Smooth muscle cell (in vitro differentiated cells): ENCODE measurements at regions not wholly inside any gene's neighbourhood (a gene's known extent, or its start where the extent isn't known, plus 50 kb on each side); places are given as distances from the start of the nearest gene placed in this dataset.

ENCODE experiments used
- DNase-seq: peaks from one replicate; lab custom pipeline; 2025; ENCODE audit not compliant: unreplicated experiment; lab: John Stamatoyannopoulos, UW
- H2AFZ ChIP-seq: fragments of 200-600 bp; sonication (generic); 2 replicates; pipeline ENCODE4 v1.6.0; 2016; ENCODE audit warnings: antibody characterized with exemption, low read depth, mild to moderate bottlenecking
- H3F3A ChIP-seq: fragments of 200-600 bp; sonication (generic); 2 replicates; pipeline ENCODE4 v1.6.0; 2017; ENCODE audit warnings: antibody characterized with exemption, low read depth
- H3K27ac ChIP-seq: fragments of 200-600 bp; sonication (generic); 2 replicates; pipeline ENCODE4 v1.5.1; 2016; ENCODE audit warnings: low read depth, mild to moderate bottlenecking
- H3K27me3 ChIP-seq: fragments of 200-600 bp; sonication (generic); 2 replicates; pipeline ENCODE4 v1.6.1; 2016; ENCODE audit warnings: low read depth, mild to moderate bottlenecking
- H3K36me3 ChIP-seq: fragments of 200-600 bp; sonication (generic); 2 replicates; pipeline ENCODE4 v1.5.1; 2016; ENCODE audit warnings: low read depth
- H3K4me1 ChIP-seq: fragments of 200-600 bp; sonication (generic); 2 replicates; pipeline ENCODE4 v1.5.1; 2016; ENCODE audit warnings: low read depth
- H3K4me2 ChIP-seq: fragments of 200-600 bp; sonication (generic); 2 replicates; pipeline ENCODE4 v1.6.0; 2016; ENCODE audit warnings: mild to moderate bottlenecking
- H3K4me3 ChIP-seq: fragments of 200-600 bp; sonication (generic); 2 replicates; pipeline ENCODE4 v1.5.1; 2016; ENCODE audit warnings: mild to moderate bottlenecking
- H3K79me2 ChIP-seq: fragments of 200-600 bp; sonication (generic); 2 replicates; pipeline ENCODE4 v1.6.0; 2016; ENCODE audit warnings: low read depth, mild to moderate bottlenecking
- H3K9ac ChIP-seq: fragments of 200-600 bp; sonication (generic); 2 replicates; pipeline ENCODE4 v1.6.0; 2016; ENCODE audit warnings: low read depth
- H3K9me3 ChIP-seq: fragments of 200-600 bp; sonication (generic); replicated peaks from 2 replicates; pipeline ENCODE4 v1.5.1; 2016; ENCODE audit warnings: low read depth
- H4K20me1 ChIP-seq: fragments of 200-600 bp; sonication (generic); 2 replicates; pipeline ENCODE4 v1.6.0; 2016; ENCODE audit warnings: low read depth
- WGBS: methylation state at CpG from one replicate; pipeline ENCODE4 v1.1.7; 2016; ENCODE audit warnings: low lambda C conversion rate; 5-methylcytosine and 5-hydroxymethylcytosine counted together
- TF ChIP-seq, protein P1 (sequence below): fragments of 200-600 bp; sonication (generic); IDR thresholded peaks from 2 replicates; pipeline ENCODE4 v1.5.1; 2017; ENCODE audit warnings: borderline replicate concordance, mild to moderate bottlenecking, antibody characterized with exemption; ENCODE audit not compliant: insufficient read depth, poor library complexity, severe bottlenecking

DNA sequence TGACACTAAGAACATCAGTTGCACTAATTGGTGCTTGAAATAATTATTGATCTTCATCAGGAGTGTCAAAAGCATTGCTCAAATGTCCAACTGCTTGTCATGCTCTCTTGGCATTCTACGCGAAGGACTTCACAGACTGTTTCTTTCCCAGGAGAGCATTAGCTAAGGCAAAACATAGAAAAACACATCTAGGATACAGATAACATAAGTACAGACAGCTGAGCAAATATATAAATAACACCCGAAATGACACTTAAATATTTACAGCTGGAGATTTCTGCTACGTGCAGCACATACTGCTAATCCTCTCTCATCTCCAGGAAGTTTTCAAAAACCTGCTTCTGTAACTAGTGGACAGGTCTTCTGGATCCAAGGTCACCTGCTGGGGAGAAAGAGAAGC, 120.0 kb upstream of the PRMT8 start:
- Histone ChIP-seq H3K4me3 (no peak overlapping the region), H4K20me1 (no peaks in the 10 kb centered on the region), H3K36me3 (no peaks in the 10 kb centered on the region), H3K27me3 (peaks cover 74% of the 10 kb centered on the region), H3K9ac (no peak overlapping the region), H3K27ac (no peak overlapping the region), H3K79me2 (no peaks in the 10 kb centered on the region), H3K9me3 (no peaks in the 10 kb centered on the region), H2AFZ (no peak overlapping the region), H3K4me1 (no peaks in the 10 kb centered on the region), H3K4me2 (no peak overlapping the region), H3F3A (no peaks in the 10 kb centered on the region)
- no peak for DNase-seq
- TF ChIP-seq, protein P1, sequence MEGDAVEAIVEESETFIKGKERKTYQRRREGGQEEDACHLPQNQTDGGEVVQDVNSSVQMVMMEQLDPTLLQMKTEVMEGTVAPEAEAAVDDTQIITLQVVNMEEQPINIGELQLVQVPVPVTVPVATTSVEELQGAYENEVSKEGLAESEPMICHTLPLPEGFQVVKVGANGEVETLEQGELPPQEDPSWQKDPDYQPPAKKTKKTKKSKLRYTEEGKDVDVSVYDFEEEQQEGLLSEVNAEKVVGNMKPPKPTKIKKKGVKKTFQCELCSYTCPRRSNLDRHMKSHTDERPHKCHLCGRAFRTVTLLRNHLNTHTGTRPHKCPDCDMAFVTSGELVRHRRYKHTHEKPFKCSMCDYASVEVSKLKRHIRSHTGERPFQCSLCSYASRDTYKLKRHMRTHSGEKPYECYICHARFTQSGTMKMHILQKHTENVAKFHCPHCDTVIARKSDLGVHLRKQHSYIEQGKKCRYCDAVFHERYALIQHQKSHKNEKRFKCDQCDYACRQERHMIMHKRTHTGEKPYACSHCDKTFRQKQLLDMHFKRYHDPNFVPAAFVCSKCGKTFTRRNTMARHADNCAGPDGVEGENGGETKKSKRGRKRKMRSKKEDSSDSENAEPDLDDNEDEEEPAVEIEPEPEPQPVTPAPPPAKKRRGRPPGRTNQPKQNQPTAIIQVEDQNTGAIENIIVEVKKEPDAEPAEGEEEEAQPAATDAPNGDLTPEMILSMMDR: no peak
- WGBS: 80% methylated on average over 4 of the region's 4 CpGs

- Histone ChIP-seq H3K4me3 (no peak overlapping the region), H3K4me1 (no peaks in the 10 kb centered on the region), H4K20me1 (no peaks in the 10 kb centered on the region), H3K9me3 (no peaks in the 10 kb centered on the region), H3K4me2 (no peak overlapping the region), H3F3A (no peaks in the 10 kb centered on the region), H3K9ac (no peak overlapping the region), H3K27me3 (peaks cover 32% of the 10 kb centered on the region), H3K79me2 (no peaks in the 10 kb centered on the region), H3K27ac (no peak overlapping the region), H2AFZ (no peak overlapping the region), H3K36me3 (no peaks in the 10 kb centered on the region)
- 91% methylated on average over 4 of the region's 4 CpGs for WGBS
- no peak for DNase-seq
- TF ChIP-seq, protein P1: no peak
Measured at GRCh38 chr12:3375326-3375725, 115.7 kb upstream of the PRMT8 start.

- Histone ChIP-seq H2AFZ (no peak overlapping the region), H3K4me2 (no peak overlapping the region), H3K9me3 (no peaks in the 10 kb centered on the region), H3K9ac (no peak overlapping the region), H3K4me3 (no peak overlapping the region), H3K27ac (no peak overlapping the region), H3K36me3 (no peaks in the 10 kb centered on the region), H3K4me1 (peaks cover 6% of the 10 kb centered on the region), H4K20me1 (no peaks in the 10 kb centered on the region), H3F3A (no peaks in the 10 kb centered on the region), H3K79me2 (no peaks in the 10 kb centered on the region), H3K27me3 (peaks cover 16% of the 10 kb centered on the region)
- 73% methylated on average over 5 of the region's 5 CpGs for WGBS
- no peak for DNase-seq
- TF ChIP-seq, protein P1: no peak
Measured at GRCh38 chr12:3376779-3377455, 114.1 kb upstream of the PRMT8 start.

DNA sequence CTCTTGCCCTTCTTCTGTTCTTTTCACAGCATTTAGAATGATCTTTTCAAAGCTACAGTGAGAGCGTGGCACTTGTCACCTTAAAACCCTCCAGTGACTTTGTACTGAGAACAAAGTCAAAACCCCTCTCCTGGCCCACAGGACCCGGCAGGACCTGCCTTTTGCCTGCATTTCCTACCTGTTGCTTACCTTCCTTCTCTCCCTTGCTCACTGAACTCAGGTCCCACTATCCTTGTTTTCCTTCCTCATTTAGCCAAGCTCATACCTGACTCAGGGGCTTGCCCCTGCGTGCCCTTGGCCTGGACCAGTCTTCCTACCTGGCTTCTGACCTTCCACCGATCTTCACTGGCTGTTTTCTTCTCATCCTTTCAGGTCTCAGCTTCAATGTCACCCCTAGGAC, 112.3 kb upstream of the PRMT8 start:
- DNase-seq: no peak
- Histone ChIP-seq H3K27me3 (peaks cover 13% of the 10 kb centered on the region), H3K4me3 (no peak overlapping the region), H3K4me1 (peaks cover 6% of the 10 kb centered on the region), H3K27ac (no peak overlapping the region), H3K79me2 (no peaks in the 10 kb centered on the region), H3K9ac (no peak overlapping the region), H3K4me2 (no peak overlapping the region), H2AFZ (no peak overlapping the region), H3F3A (no peaks in the 10 kb centered on the region), H3K36me3 (no peaks in the 10 kb centered on the region), H3K9me3 (no peaks in the 10 kb centered on the region), H4K20me1 (no peaks in the 10 kb centered on the region)
- WGBS: 94% methylated on average over 4 of the region's 4 CpGs
- TF ChIP-seq, protein P1: no peak
